ENCODE measurements at regions not wholly inside any gene's neighbourhood (a gene's known extent, or its start where the extent isn't known, plus 50 kb on each side); places are given as distances from the start of the nearest gene placed in this dataset.

- TF ChIP-seq CTCF (IDR thresholded peaks at IDR 0.05), result no peak
- no peak for TF ChIP-seq POLR2A (IDR thresholded peaks at IDR 0.05)
These were observed 252.1 kb downstream of the MATN1 start for GRCh38 chr1:30471307-30471706.

Measured in thyroid gland (tissue), 4 donors.